SK-MEL-5 (cell line): ENCODE measurements at regions not wholly inside any gene's neighbourhood (a gene's known extent, or its start where the extent isn't known, plus 50 kb on each side); places are given as distances from the start of the nearest gene placed in this dataset.
"Not testable (repeated sequence)": the region's sequence is repeated elsewhere in the genome, so short reads cannot be mapped to it uniquely, and the experiment has no call there.

Source experiments
- DNase-seq: peaks from one replicate; pipeline ENCODE4 v3.0.0-alpha.2; 2016; ENCODE audit warnings: low read depth, low spot score
- in situ Hi-C: cut with HindIII; loops from 2 replicates; pipeline ENCODE4 v1.10.0; 2016; ENCODE audit warnings: low sequenced_read_pairs, high pct_unique_total_duplicates, low pct_unique_long_range_greater_than_20kb

DNA sequence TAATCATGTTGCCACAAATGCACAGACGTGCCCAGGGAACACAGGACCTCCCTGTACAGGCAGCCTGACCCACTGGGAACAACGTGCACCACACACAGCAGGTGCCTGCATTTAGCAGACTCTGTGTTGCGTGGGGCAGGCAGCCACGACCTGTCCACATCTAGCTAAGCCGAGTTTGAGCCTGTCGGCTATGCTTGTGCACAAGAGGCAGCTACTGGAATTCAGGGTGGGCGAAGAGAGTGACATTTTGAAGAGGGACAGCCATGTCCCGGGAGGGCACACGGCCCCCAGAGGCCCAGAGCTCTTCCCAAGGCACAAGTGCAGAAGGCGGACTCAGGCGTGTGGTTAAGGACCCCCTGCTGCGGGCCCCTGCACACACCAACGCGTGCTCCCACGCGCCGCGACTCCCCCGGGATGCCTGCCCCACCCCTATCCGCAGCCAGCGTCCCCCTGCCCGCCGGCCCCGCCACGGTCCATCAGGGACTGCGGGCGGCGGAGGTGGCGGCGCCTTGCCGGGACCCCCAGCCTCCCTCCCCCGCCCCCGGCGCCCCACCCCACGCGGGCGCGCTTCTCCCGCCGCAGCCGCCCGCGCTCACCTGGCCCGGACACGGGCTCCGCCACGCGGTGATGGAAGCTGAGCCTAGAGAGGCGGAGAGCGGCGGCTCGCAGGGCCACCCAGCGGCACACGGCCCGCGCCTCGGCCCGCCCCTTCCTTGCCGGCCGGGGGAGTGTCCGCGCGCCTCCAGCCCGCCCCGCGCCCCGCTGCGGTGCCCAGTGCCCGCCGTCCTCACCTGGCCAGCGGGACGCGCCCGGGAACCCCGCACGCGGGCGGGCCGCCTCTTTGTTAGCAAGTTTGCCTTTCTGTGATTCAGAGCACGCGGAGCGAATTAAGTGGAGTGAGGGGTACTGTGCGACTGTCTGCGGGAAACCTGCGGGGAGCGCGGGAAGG, 125.3 kb upstream of the PRMT8 start:
- in situ Hi-C loops, result no loop called here

DNA sequence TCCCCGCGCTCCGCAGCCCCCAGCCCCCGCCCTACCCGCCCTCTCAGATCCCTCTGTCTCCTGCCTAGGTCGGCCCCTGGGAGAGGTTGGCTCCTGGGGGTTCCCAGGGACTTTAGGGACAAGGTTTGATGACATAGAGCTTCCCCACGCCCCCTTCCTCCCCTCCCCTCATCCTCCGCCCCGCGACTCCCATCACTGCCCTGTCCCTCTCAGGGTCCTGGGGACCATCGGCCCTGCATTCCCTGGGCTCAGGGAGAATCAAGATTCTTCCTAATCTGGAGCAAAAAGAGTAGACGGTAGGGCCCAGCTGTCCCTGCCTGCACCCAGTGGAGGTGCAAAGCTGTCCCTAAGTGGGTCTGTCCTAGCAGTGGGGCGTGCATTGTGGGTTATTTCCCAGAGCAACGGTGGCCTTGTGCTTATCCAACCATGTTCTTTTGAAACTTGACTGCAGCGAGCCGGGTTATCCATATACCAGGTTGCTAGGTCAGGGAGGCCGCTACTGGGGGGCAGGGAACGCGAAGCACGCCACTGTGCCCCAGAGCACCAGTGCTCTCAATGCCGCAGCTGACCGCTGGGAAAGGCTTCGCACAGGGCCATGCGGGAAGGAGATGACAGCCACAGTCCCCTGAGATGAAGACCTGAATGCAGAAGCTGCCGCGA, 124.4 kb upstream of the PRMT8 start:
- no peak for DNase-seq
- in situ Hi-C loops, result no loop called here

More for the DNA sequence above, 125.3 kb upstream of the PRMT8 start:
- DNase-seq, result no peak

DNA sequence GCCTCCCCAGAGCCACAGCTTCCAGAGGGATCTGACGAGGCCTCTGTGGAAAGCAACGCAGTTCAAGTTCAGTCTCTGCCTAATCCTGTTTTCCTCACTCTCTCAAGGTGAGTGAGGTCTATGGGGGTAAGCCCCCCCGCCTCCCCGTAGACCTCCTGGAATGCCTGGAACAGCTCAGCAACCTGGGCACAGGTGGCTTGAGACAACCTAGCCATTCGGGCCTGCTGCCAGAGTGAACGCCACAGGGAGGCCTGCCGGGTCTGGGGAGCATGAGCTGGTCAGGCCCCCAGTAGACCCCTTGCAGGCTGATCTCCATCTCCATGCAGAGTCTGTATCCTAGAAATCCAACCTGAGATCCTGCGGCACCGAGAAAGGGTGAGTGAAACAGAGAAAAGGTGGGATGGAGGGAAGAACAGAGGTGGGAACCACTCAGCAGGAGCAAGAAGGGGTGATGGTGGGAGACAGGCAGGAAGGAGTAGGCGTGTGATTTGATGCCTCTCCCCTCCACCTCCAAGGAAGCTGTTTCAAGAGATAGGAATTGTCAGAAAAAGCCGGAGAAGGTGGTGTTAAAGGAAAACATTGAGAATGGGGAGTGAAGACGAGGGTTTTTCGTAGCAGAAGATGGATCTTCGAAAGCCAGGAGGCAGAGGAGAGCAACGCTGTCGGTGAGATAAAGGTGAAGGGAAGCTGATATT, 123.1 kb upstream of the PRMT8 start:
- in situ Hi-C loops, result no loop called here

DNA sequence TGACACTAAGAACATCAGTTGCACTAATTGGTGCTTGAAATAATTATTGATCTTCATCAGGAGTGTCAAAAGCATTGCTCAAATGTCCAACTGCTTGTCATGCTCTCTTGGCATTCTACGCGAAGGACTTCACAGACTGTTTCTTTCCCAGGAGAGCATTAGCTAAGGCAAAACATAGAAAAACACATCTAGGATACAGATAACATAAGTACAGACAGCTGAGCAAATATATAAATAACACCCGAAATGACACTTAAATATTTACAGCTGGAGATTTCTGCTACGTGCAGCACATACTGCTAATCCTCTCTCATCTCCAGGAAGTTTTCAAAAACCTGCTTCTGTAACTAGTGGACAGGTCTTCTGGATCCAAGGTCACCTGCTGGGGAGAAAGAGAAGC, 120.0 kb upstream of the PRMT8 start:
- no peak for DNase-seq
- in situ Hi-C loops, result no loop called here

More for the DNA sequence above, 123.1 kb upstream of the PRMT8 start:
- DNase-seq, result no peak

DNA sequence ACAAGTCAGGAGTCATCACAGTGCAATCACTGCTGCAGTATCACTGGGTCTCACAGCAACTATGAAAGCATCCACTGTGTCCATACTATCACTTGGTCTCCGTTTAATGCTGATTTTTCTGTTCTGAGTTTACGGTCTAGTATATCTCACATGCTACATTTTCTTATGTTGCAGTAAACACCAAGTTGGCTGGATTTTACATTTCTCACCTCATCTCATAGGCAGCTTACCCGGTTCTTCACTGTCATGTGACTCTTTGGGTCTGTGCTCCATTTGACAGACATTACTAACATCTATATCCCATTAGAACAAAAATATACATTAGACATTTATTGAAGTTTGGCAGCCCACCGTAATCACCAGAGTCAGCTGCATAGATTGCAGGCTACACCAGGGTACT, 115.7 kb upstream of the PRMT8 start:
- in situ Hi-C loops, result no loop called here
- no peak for DNase-seq

DNA sequence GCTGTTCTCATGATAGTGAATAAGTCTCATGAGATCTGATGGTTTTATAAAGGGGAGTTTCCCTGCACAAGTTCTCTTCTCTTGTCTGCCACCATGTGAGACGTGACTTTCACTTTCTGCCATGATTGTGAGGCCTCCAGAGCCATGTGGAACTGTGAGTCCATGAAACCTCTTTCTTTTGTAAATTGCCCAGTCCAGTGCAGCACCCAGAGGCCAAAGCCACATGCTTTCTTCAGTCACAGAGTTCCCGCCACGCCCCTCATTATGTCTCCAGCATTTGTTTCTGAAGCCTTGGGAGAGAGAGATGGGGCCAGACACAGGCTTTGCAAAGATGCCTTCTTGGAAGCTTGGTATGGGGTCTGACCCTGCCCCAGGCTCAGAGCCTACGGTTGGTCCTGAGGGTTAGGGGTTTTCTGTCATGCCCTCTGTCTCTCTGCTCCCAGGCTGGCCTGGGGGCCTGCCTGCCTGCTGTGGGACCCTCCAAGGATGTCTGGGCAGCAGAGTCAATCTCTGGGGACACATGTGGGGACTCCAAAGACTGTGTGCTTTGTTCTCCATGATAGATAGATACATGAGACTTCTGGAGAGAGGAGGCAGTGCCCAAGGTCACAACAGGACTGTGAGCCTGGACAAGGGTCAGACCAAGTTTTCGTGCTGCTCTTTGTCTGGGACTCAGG, 114.1 kb upstream of the PRMT8 start:
- in situ Hi-C loops, result no loop called here
- no peak for DNase-seq

DNA sequence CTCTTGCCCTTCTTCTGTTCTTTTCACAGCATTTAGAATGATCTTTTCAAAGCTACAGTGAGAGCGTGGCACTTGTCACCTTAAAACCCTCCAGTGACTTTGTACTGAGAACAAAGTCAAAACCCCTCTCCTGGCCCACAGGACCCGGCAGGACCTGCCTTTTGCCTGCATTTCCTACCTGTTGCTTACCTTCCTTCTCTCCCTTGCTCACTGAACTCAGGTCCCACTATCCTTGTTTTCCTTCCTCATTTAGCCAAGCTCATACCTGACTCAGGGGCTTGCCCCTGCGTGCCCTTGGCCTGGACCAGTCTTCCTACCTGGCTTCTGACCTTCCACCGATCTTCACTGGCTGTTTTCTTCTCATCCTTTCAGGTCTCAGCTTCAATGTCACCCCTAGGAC, 112.3 kb upstream of the PRMT8 start:
- no peak for DNase-seq
- in situ Hi-C loops, result no loop called here

DNA sequence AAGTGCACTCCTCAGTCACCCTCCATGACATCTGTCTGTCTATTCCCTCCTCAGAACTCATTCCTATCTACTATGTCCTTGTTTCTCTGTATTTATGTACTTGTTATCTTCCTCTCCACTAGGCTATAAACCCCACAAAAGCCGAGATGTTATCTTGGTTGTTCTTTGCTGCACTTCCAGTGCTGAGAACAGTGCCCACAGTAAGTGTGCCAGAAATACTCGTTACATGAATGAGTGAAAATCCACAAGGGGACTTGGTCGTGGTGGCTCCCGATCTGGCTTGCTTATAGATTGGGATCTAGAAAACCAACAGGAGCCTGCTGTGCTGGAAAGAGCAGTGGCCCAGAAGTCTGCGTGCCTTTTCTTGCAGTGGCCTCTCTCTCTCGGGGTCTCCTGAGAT, 111.9 kb upstream of the PRMT8 start:
- in situ Hi-C loops, result no loop called here
- DNase-seq, result no peak

DNA sequence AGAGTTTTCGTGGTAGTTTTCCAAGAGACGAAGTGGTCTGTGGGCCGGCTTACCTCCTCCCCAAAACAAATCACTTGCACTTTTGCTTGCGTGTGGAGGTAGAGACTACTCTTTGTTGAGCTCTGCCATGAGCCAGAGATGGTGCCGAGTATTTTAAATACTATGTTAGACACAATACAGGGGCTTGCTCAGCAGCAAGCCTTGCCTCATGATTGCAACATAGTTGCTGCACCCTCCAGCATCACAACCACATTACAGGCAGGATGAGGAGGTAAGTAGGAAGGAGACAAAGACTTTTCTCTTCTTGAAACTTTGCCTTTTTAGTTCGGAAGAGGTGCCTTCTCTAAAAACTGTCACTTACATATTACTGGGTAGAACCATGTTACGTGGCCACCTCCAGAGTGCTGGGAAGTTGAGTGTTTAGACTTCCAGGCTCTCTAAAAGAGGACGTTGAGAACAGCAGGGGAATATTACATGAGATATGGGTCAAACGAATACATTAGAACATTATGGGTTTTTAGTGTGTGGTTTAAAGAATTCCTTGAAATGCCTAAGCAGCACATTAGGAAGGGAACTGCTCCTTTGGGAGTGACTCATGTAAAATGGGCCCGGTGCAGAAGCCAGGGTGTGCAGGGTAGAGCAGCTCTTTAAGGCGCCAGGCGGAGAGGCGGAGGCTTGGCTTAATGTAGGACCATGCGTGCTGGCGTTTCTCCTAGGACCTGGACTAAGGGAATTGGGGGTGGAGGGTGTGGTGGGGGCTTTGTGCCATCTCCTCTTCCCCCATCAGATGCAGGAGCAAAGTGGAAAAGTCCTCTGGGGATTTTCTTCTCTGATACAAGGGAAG, 110.6 kb upstream of the PRMT8 start:
- no peak for DNase-seq
- in situ Hi-C loops, result no loop called here

DNA sequence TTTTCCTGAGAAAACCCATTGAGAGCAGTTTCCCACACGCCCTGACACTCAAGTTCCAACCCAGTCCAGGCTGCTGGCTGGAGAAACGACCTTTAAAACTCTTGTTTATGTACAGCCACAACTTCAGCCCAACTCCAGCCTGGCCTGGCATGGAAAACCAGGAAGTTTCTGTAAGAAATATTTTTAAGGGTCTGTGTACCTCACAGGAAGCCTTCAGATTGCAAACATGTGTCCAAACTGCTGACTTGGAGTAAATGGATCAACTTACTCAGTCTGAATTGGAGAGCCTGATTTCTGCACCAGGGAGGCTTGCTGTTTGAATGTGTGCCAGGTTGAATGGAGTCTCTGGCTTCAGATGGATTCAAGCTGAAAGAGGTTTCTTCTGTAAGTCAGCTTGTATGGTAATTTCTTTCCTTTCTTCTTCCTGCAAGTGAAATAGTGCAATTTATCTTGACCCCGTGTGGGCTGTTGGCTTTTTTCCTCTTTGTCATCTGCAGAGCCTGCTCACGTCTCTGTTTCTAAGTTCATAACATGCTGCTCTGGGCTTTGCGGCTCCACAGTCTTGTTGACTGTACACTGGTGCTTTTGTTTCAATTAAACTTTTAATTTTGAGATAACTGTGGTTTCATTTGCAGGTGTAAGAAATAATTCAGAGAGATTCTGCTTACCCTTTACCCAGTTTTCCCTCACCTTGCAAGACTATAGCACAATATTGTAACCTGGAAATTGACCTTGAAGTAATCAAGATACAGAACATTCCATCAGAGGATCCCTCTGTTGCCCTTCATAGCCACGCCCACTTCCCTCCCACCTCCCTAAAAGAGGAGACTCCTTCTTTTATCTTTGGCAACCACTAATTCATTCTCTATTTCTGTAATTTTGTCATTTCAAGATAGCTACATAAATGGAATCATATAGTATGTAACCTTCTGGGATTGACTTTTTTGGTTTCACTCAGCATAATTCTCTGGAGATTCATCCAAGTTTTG, 109.7 kb upstream of the PRMT8 start:
- no peak for DNase-seq
- in situ Hi-C loops, result no loop called here

DNA sequence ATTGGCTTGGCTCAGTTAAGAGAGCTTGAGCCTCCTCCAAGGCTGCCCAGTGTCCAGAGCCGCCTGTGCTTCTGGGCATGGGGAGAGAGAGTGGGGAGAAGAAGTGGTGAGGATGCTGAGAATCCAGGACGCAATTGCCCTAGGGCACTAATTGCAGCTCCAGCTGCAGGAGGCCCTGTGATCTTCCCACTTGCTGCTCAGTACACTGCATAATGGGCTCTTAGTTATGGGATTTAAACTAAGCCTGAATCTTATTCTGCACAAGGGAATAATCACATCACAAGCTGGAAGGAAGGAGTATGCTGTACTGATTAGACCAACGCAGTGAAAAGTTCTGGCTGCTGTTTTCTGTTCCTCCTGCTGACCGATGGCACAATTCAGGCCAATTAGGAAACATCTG, 101.0 kb upstream of the PRMT8 start:
- DNase-seq, result peak; percentile 18
- in situ Hi-C loops, result no loop called here

DNA sequence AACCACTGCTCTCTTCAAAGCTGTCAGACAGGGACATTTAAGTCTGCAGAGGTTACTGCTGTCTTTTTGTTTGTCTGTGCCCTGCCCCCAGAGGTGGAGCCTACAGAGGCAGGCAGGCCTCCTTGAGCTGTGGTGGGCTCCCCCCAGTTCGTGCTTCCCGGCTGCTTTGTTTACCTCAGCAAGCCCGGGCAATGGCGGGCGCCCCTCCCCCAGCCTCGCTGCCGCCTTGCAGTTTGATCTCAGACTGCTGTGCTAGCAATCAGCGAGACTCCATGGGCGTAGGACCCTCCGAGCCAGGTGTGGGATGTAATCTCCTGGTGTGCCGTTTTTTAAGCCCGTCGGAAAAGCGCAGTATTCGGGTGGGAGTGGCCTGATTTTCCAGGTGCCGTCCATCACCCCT, 93.4 kb upstream of the PRMT8 start:
- DNase-seq, in situ Hi-C loops: not testable (repeated sequence)

DNA sequence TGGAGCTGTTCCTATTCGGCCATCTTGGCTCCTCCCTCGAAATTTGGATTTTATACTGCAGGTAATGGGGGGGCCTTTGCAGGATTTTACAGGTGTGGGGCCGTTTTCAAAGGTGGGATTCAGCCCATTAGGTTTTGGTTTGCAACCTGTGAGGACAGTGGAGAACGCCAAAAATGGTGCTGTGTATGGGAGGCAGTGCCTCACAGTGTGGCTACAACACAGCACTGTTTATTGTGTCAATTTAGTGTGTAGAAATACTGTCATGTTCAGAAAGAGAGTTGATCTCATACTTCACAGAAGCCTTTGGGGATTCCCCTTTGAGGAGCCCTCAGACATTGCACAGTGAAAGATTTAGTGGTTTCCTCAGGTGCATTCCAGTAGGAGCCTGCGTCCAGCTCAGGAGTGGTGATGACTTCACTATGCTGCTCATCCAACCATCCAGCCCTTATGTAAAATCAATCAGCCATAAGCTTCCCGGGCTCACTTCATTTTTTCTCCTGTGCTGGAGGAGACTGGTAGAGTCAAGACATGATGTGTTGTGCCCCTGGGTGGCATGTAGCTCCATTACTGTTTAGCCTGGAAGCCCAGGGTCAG, 92.7 kb upstream of the PRMT8 start:
- in situ Hi-C loops, result no loop called here

DNA sequence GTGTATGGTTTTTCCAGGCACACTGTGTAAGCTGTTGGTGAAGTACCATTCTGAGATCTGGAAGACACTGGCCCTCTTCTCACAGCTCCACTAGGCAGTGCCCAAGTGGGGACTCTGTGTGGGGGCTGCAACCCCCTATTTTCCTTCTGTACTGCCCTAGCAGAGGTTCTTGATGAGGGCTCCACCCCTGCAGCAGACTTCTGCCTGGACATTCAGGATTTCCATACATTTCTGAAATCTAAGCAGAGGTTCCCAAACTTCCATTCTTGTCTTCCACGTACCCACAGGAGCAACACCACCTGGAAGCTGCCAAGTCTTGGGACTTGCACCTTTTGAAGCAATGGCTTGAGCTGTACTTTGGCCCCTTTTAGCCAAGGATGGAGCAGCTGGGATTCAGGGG, 85.2 kb upstream of the PRMT8 start:
- in situ Hi-C loops, result no loop called here
- no peak for DNase-seq

More for the DNA sequence above, 92.7 kb upstream of the PRMT8 start:
- no peak for DNase-seq

DNA sequence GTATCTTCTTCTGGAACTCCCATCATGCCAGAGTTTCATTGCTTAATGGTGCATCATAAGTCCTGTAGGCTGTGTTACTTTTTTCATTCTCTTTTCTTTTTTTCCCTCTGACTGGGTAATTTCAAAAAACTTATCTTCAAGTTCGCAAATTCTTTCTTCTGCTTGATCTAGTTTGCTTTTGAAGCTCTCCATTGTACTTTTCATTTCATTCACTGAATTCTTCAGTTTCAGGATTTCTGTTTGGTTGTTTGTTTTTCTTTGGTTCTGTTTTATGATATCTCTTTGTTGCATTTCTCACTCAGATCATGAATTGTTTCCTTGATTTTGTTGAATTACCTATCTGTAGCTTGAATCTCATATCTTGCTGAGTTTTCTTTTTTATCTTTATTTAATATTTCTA, 83.3 kb upstream of the PRMT8 start:
- DNase-seq, result no peak
- in situ Hi-C loops, result no loop called here

DNA sequence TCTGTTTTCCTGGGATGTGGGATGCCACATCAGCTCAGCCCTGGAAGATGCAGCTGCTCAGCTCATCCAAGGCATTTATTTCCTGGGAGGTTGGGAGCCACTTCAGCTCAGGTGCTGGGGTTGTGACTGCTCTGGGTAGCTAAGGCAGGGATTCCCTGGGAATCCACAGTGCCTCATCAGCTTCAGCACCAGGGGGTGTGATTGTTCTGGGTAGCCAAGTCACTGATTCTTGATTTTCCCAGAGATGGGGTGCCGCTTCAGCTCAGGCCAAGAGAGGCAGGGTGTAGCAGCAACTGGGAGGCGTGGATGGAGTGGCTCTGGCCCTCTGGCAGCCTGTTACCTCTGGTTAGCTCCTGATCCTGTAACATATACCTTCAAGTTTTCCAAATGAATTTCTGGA, 81.3 kb upstream of the PRMT8 start:
- in situ Hi-C loops, result no loop called here
- DNase-seq, result no peak
